ENCODE measurements at regions not wholly inside any gene's neighbourhood (a gene's known extent, or its start where the extent isn't known, plus 50 kb on each side); places are given as distances from the start of the nearest gene placed in this dataset.

GRCh38 chr10:52443419-52444388 lies 129.6 kb downstream of the DKK1 start:
- DNase-seq, result no peak

GRCh38 chr10:52446391-52446790 lies 132.3 kb downstream of the DKK1 start:
- no peak for DNase-seq

- no peak for DNase-seq
These were observed 133.9 kb downstream of the DKK1 start for GRCh38 chr10:52447931-52448353.

- no peak for DNase-seq
These were observed 136.7 kb downstream of the DKK1 start for GRCh38 chr10:52450762-52451291.

GRCh38 chr10:52451817-52452216 lies 137.7 kb downstream of the DKK1 start:
- DNase-seq, result no peak

GRCh38 chr10:52452600-52453493 lies 138.8 kb downstream of the DKK1 start:
- DNase-seq, result no peak

- DNase-seq, result no peak
These were observed 139.4 kb downstream of the DKK1 start for GRCh38 chr10:52453501-52453900.

- DNase-seq, result no peak
These were observed 140.4 kb downstream of the DKK1 start for GRCh38 chr10:52454491-52454890.

- DNase-seq, result no peak
These were observed 141.0 kb downstream of the DKK1 start for GRCh38 chr10:52455098-52455497.

- DNase-seq, result no peak
These were observed 145.0 kb downstream of the DKK1 start for GRCh38 chr10:52459097-52459496.

GRCh38 chr10:52463826-52464225 lies 149.7 kb downstream of the DKK1 start:
- DNase-seq, result no peak

GRCh38 chr10:52464368-52465124 lies 150.5 kb downstream of the DKK1 start:
- DNase-seq, result no peak

GRCh38 chr10:52465202-52465601 lies 151.1 kb downstream of the DKK1 start:
- DNase-seq, result no peak

GRCh38 chr10:52466464-52466863 lies 152.4 kb downstream of the DKK1 start:
- DNase-seq, result no peak

GRCh38 chr10:52469970-52470705 lies 156.1 kb downstream of the DKK1 start:
- no peak for DNase-seq

GRCh38 chr10:52472406-52473146 lies 158.5 kb downstream of the DKK1 start:
- no peak for DNase-seq

- no peak for DNase-seq
These were observed 160.2 kb downstream of the DKK1 start for GRCh38 chr10:52474265-52474664.

- no peak for DNase-seq
These were observed 163.2 kb downstream of the DKK1 start for GRCh38 chr10:52477305-52477704.

- no peak for DNase-seq
These were observed 165.5 kb downstream of the DKK1 start for GRCh38 chr10:52479567-52479966.

- DNase-seq, result no peak
These were observed 168.0 kb downstream of the DKK1 start for GRCh38 chr10:52481986-52482555.

- DNase-seq, result no peak
These were observed 169.5 kb downstream of the DKK1 start for GRCh38 chr10:52483587-52483986.
